ENCODE measurements at regions not wholly inside any gene's neighbourhood (a gene's known extent, or its start where the extent isn't known, plus 50 kb on each side); places are given as distances from the start of the nearest gene placed in this dataset.

DNA sequence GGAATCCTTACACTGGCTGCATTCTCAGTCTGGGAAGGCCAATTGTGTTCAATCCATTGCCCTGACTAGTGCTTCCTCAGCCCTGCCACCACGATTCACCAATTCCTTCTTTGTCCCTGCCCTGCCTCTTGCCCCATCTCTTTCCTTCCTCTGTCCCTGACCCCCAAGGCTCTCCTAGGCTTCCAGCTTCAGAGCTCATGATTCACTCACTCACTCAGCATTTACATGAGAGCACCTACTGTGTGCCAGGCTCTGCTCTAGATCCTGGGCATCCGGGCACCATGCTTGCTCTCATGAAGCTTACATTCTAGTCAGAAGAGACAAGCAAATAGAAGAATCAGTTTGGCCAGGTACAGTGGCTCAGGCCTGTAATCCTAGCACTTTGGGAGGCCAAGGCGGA, 489.5 kb upstream of the JARID2 start:
- no peak overlapping the region for H3K27ac Mint-ChIP-seq (ENCODE audit: unreplicated experiment)

DNA sequence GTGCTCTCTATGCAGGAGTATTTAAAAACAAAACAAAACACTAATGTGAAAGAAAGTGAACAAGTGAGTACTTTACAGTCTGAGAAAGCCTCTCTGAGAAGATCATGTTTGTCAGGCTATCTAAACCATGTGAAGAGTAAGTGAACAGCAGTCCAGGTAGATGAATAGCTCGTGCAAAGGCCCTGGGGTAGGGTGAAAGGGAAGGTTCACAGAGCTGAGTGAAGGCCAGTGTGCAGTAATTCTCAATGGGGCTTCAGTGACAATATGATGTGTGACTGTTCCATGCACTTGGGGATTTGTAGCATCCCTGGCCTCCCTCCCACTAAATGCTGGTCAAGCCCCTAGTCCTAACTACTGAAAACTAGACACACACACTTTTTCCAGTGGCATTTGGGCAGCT, 488.9 kb upstream of the JARID2 start:
- CTCF ChIA-PET = no interaction called here

More for the DNA sequence above, 489.5 kb upstream of the JARID2 start:
- no peaks in the 10 kb centered on the region for H3K4me1 Mint-ChIP-seq (ENCODE audit: low read depth, unreplicated experiment)
- no peak overlapping the region for H3K4me3 Mint-ChIP-seq (ENCODE audit: unreplicated experiment)
- DNase-seq = no peak
- TF ChIP-seq, protein P1, sequence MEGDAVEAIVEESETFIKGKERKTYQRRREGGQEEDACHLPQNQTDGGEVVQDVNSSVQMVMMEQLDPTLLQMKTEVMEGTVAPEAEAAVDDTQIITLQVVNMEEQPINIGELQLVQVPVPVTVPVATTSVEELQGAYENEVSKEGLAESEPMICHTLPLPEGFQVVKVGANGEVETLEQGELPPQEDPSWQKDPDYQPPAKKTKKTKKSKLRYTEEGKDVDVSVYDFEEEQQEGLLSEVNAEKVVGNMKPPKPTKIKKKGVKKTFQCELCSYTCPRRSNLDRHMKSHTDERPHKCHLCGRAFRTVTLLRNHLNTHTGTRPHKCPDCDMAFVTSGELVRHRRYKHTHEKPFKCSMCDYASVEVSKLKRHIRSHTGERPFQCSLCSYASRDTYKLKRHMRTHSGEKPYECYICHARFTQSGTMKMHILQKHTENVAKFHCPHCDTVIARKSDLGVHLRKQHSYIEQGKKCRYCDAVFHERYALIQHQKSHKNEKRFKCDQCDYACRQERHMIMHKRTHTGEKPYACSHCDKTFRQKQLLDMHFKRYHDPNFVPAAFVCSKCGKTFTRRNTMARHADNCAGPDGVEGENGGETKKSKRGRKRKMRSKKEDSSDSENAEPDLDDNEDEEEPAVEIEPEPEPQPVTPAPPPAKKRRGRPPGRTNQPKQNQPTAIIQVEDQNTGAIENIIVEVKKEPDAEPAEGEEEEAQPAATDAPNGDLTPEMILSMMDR (IDR thresholded peaks at IDR 0.05; ENCODE audit: insufficient read depth in 1 of 2, low read depth in 1 of 2, low read length in 1 of 2, severe bottlenecking in 1 of 2, unreplicated experiment in 1 of 2) = no peak
- H3K36me3 Mint-ChIP-seq (ENCODE audit: insufficient read depth, unreplicated experiment) = no peaks in the 10 kb centered on the region
- H3K27me3 ChIP-seq (replicated peaks; ENCODE audit: control insufficient read depth, insufficient read depth, low read length) = no peaks in the 10 kb centered on the region
- no peaks in the 10 kb centered on the region for H3K36me3 ChIP-seq (ENCODE audit: control insufficient read depth, insufficient read depth, low read length)
- H3K9me3 ChIP-seq = no peaks in the 10 kb centered on the region
- BruUV-seq (replicated peaks) = no TSS peak
- peaks cover 15% of the 10 kb centered on the region for H3K9me3 Mint-ChIP-seq (ENCODE audit: unreplicated experiment)
- no peaks in the 10 kb centered on the region for H3K27me3 Mint-ChIP-seq (ENCODE audit: insufficient read depth, unreplicated experiment)
- H3K4me1 ChIP-seq = no peaks in the 10 kb centered on the region
- CTCF ChIA-PET = no interaction called here
- no peak overlapping the region for H3K4me3 ChIP-seq (ENCODE audit: low read depth, low read length)
- intact Hi-C loops (cut with micrococcal nuclease; ENCODE audit: unreplicated experiment) = no loop called here
- POLR2A ChIA-PET = no interaction called here

DNA sequence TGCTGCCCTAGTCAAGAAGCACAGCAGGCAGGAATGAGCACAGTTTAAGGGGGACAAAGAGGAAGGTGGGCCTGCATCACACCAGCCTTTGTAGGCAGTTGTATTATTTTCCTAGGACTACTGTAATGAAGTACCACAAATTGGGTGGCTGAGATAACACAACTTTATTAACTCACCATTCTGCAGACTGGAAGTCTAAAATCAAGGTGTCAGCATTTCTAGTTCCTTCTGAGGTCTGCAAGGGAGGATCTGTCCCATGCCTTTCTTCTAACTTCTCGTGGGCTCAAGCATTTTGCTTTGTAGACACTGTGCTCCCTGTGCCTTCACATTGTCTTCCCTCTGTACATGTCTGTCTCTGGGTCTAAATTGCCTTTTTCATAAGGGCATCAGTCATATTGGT, 488.5 kb upstream of the JARID2 start:
- no peak overlapping the region for H3K4me3 Mint-ChIP-seq (ENCODE audit: unreplicated experiment)
- H3K4me3 ChIP-seq (ENCODE audit: low read depth, low read length) = no peak overlapping the region
- TF ChIP-seq, protein P1 (IDR thresholded peaks at IDR 0.05; ENCODE audit: insufficient read depth in 1 of 2, low read depth in 1 of 2, low read length in 1 of 2, severe bottlenecking in 1 of 2, unreplicated experiment in 1 of 2) = no peak
- no peak overlapping the region for H3K27ac Mint-ChIP-seq (ENCODE audit: unreplicated experiment)
- no TSS peak for BruUV-seq (replicated peaks)
- peaks cover 15% of the 10 kb centered on the region for H3K9me3 Mint-ChIP-seq (ENCODE audit: unreplicated experiment)
- H3K36me3 Mint-ChIP-seq (ENCODE audit: insufficient read depth, unreplicated experiment) = no peaks in the 10 kb centered on the region
- 0 out of 2 replicates have a peak, but pooled peaks cover 3% of the 10 kb centered on the region for H3K4me1 ChIP-seq
- no peaks in the 10 kb centered on the region for H3K9me3 ChIP-seq
- no peaks in the 10 kb centered on the region for H3K27me3 Mint-ChIP-seq (ENCODE audit: insufficient read depth, unreplicated experiment)
- POLR2A ChIA-PET = no interaction called here
- DNase-seq = no peak
- H3K4me1 Mint-ChIP-seq (ENCODE audit: low read depth, unreplicated experiment) = peaks cover 7% of the 10 kb centered on the region
- CTCF ChIA-PET = no interaction called here
- H3K27me3 ChIP-seq (replicated peaks; ENCODE audit: control insufficient read depth, insufficient read depth, low read length) = no peaks in the 10 kb centered on the region
- H3K36me3 ChIP-seq (ENCODE audit: control insufficient read depth, insufficient read depth, low read length) = no peaks in the 10 kb centered on the region
- intact Hi-C loops (cut with micrococcal nuclease; ENCODE audit: unreplicated experiment) = no loop called here

More for the DNA sequence above, 488.9 kb upstream of the JARID2 start:
- Mint-ChIP-seq H3K27ac (ENCODE audit: unreplicated experiment) (no peak overlapping the region), H3K36me3 (ENCODE audit: insufficient read depth, unreplicated experiment) (no peaks in the 10 kb centered on the region), H3K4me3 (ENCODE audit: unreplicated experiment) (no peak overlapping the region), H3K9me3 (ENCODE audit: unreplicated experiment) (peaks cover 15% of the 10 kb centered on the region), H3K4me1 (ENCODE audit: low read depth, unreplicated experiment) (peaks cover 4% of the 10 kb centered on the region), H3K27me3 (ENCODE audit: insufficient read depth, unreplicated experiment) (no peaks in the 10 kb centered on the region)
- intact Hi-C loops (cut with micrococcal nuclease; ENCODE audit: unreplicated experiment) = no loop called here
- Histone ChIP-seq H3K36me3 (ENCODE audit: control insufficient read depth, insufficient read depth, low read length) (no peaks in the 10 kb centered on the region), H3K9me3 (no peaks in the 10 kb centered on the region), H3K4me1 (0 out of 2 replicates have a peak, but pooled peaks cover 2% of the 10 kb centered on the region), H3K27me3 (replicated peaks; ENCODE audit: control insufficient read depth, insufficient read depth, low read length) (no peaks in the 10 kb centered on the region), H3K4me3 (ENCODE audit: low read depth, low read length) (no peak overlapping the region)
- POLR2A ChIA-PET = no interaction called here
- no TSS peak for BruUV-seq (replicated peaks)
- TF ChIP-seq, protein P1 (IDR thresholded peaks at IDR 0.05; ENCODE audit: insufficient read depth in 1 of 2, low read depth in 1 of 2, low read length in 1 of 2, severe bottlenecking in 1 of 2, unreplicated experiment in 1 of 2) = no peak
- no peak for DNase-seq

Measured in Caco-2 (cell line).